OCI-LY7 (cell line): ENCODE measurements at regions not wholly inside any gene's neighbourhood (a gene's known extent, or its start where the extent isn't known, plus 50 kb on each side); places are given as distances from the start of the nearest gene placed in this dataset.
"Not testable (repeated sequence)": the region's sequence is repeated elsewhere in the genome, so short reads cannot be mapped to it uniquely, and the experiment has no call there.

Experiments used
- EZH2phosphoT487 ChIP-seq: fragments of 200-600 bp; sonication (generic); IDR thresholded peaks from 2 replicates; pipeline ENCODE4 v1.6.1; 2018; ENCODE audit warnings: low read depth, borderline replicate concordance, mild to moderate bottlenecking, mixed run types, antibody characterized with exemption, low read length, moderate library complexity, mixed read lengths
- TF ChIP-seq, protein P1 (sequence below): fragments of 200-600 bp; sonication (generic); conservative IDR thresholded peaks from 2 replicates; pipeline ENCODE4 v1.5.1; 2014; ENCODE audit warnings: mild to moderate bottlenecking, antibody characterized with exemption, low read length, moderate library complexity, mixed read lengths

DNA sequence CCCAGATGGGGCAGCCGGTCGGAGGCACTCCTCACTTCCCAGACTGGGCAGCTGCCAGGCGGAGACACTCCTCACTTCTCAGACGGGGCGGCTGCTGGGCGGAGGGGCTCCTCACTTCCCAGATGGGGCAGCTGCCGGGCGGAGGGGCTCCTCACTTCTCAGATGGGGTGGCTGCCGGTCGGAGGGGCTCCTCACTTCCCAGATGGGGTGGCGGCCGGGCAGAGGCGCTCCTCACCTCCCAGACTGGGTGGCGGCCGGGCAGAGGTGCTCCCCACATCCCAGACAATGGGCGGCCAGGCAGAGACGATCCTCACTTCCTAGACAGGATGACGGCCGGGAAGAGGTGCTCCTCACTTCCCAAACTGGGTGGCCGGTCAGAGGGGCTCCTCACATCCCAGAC lies 55.2 kb upstream of the DHRS4 start:
- TF ChIP-seq, protein P1, sequence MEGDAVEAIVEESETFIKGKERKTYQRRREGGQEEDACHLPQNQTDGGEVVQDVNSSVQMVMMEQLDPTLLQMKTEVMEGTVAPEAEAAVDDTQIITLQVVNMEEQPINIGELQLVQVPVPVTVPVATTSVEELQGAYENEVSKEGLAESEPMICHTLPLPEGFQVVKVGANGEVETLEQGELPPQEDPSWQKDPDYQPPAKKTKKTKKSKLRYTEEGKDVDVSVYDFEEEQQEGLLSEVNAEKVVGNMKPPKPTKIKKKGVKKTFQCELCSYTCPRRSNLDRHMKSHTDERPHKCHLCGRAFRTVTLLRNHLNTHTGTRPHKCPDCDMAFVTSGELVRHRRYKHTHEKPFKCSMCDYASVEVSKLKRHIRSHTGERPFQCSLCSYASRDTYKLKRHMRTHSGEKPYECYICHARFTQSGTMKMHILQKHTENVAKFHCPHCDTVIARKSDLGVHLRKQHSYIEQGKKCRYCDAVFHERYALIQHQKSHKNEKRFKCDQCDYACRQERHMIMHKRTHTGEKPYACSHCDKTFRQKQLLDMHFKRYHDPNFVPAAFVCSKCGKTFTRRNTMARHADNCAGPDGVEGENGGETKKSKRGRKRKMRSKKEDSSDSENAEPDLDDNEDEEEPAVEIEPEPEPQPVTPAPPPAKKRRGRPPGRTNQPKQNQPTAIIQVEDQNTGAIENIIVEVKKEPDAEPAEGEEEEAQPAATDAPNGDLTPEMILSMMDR = not testable (repeated sequence)
- TF ChIP-seq EZH2phosphoT487 = not testable (repeated sequence)
